Right forelimb (tissue), 1 donor: ENCODE measurements at regions not wholly inside any gene's neighbourhood (a gene's known extent, or its start where the extent isn't known, plus 50 kb on each side); places are given as distances from the start of the nearest gene placed in this dataset.

ENCODE experiments used
- DNase-seq: peaks from one replicate; pipeline ENCODE4 v3.0.0-alpha.2; 2018

GRCh38 chr3:13207975-13208705, 134.9 kb upstream of the IQSEC1 start:
- DNase-seq: no peak

- no peak for DNase-seq
Observed at GRCh38 chr3:13207578-13207922, 134.3 kb upstream of the IQSEC1 start.

- DNase-seq: no peak
Observed at GRCh38 chr3:13206799-13207577, 133.8 kb upstream of the IQSEC1 start.

- no peak for DNase-seq
Observed at GRCh38 chr3:13205567-13206143, 132.4 kb upstream of the IQSEC1 start.

- DNase-seq: no peak
Observed at GRCh38 chr3:13204177-13204581, 130.9 kb upstream of the IQSEC1 start.

- DNase-seq: no peak
Observed at GRCh38 chr3:13203398-13204176, 130.4 kb upstream of the IQSEC1 start.

- DNase-seq: no peak
Observed at GRCh38 chr3:13202744-13203397, 129.6 kb upstream of the IQSEC1 start.

- no peak for DNase-seq
Observed at GRCh38 chr3:13201851-13202250, 128.6 kb upstream of the IQSEC1 start.

GRCh38 chr3:13200946-13201345, 127.7 kb upstream of the IQSEC1 start:
- DNase-seq: no peak

- no peak for DNase-seq
Observed at GRCh38 chr3:13200465-13200864, 127.2 kb upstream of the IQSEC1 start.

GRCh38 chr3:13199899-13200451, 126.7 kb upstream of the IQSEC1 start:
- DNase-seq: peak; percentile 27

- DNase-seq: peak; percentile 30
Observed at GRCh38 chr3:13199006-13199776, 126.0 kb upstream of the IQSEC1 start.

GRCh38 chr3:13198264-13198879, 125.1 kb upstream of the IQSEC1 start:
- peak; percentile 41 for DNase-seq

GRCh38 chr3:13197795-13198194, 124.6 kb upstream of the IQSEC1 start:
- peak; percentile 34 for DNase-seq

- no peak for DNase-seq
Observed at GRCh38 chr3:13197281-13197680, 124.1 kb upstream of the IQSEC1 start.

GRCh38 chr3:13195374-13195773, 122.1 kb upstream of the IQSEC1 start:
- DNase-seq: no peak

GRCh38 chr3:13194285-13195209, 121.3 kb upstream of the IQSEC1 start:
- DNase-seq: no peak

- no peak for DNase-seq
Observed at GRCh38 chr3:13193320-13194284, 120.4 kb upstream of the IQSEC1 start.
